ENCODE measurements at regions not wholly inside any gene's neighbourhood (a gene's known extent, or its start where the extent isn't known, plus 50 kb on each side); places are given as distances from the start of the nearest gene placed in this dataset.

- Histone ChIP-seq H3K9me3 (ENCODE audit: low read length) (no peaks in the 10 kb centered on the region), H3K9me2 (ENCODE audit: low read depth, low read length) (no peaks in the 10 kb centered on the region), H3K4me1 (ENCODE audit: insufficient read depth, low read length, severe bottlenecking) (no peaks in the 10 kb centered on the region), H3K9ac (ENCODE audit: low read length) (no peak overlapping the region), H3K36me3 (ENCODE audit: insufficient read depth, low read length) (no peaks in the 10 kb centered on the region), H4K20me1 (ENCODE audit: insufficient read depth, low read length) (no peaks in the 10 kb centered on the region), H3K4me2 (ENCODE audit: low read length) (no peak overlapping the region), H3K27me3 (ENCODE audit: insufficient read depth, low read length) (no peaks in the 10 kb centered on the region), H3K4me3 (ENCODE audit: low read depth, low read length, poor library complexity, severe bottlenecking) (no peak overlapping the region), H3K27ac (ENCODE audit: low read depth, low read length, poor library complexity, severe bottlenecking) (no peak overlapping the region), H2AFZ (ENCODE audit: low read length) (no peak overlapping the region), H3F3A (ENCODE audit: insufficient read depth, low read length) (no peaks in the 10 kb centered on the region), H3K79me2 (ENCODE audit: insufficient read depth, low read length) (no peaks in the 10 kb centered on the region)
- TF ChIP-seq EZH2 (IDR thresholded peaks at IDR 0.05; ENCODE audit: borderline replicate concordance, low read length) (no peak), CTCF (IDR thresholded peaks at IDR 0.05; ENCODE audit: low read length) (no peak)
Observed at GRCh38 chr15:39442898-39443297, 138.0 kb upstream of the THBS1 start.

GRCh38 chr15:39443659-39444219, 137.1 kb upstream of the THBS1 start:
- Histone ChIP-seq H3K79me2 (ENCODE audit: insufficient read depth, low read length) (no peaks in the 10 kb centered on the region), H3K4me3 (ENCODE audit: low read depth, low read length, poor library complexity, severe bottlenecking) (no peak overlapping the region), H3K9me3 (ENCODE audit: low read length) (no peaks in the 10 kb centered on the region), H3K9ac (ENCODE audit: low read length) (no peak overlapping the region), H3K36me3 (ENCODE audit: insufficient read depth, low read length) (no peaks in the 10 kb centered on the region), H3F3A (ENCODE audit: insufficient read depth, low read length) (no peaks in the 10 kb centered on the region), H3K9me2 (ENCODE audit: low read depth, low read length) (no peaks in the 10 kb centered on the region), H2AFZ (ENCODE audit: low read length) (no peak overlapping the region), H4K20me1 (ENCODE audit: insufficient read depth, low read length) (no peaks in the 10 kb centered on the region), H3K4me2 (ENCODE audit: low read length) (no peak overlapping the region), H3K4me1 (ENCODE audit: insufficient read depth, low read length, severe bottlenecking) (no peaks in the 10 kb centered on the region), H3K27me3 (ENCODE audit: insufficient read depth, low read length) (no peaks in the 10 kb centered on the region), H3K27ac (ENCODE audit: low read depth, low read length, poor library complexity, severe bottlenecking) (no peak overlapping the region)
- TF ChIP-seq CTCF (IDR thresholded peaks at IDR 0.05; ENCODE audit: low read length) (no peak), EZH2 (IDR thresholded peaks at IDR 0.05; ENCODE audit: borderline replicate concordance, low read length) (no peak)

- H3K27ac ChIP-seq (ENCODE audit: low read depth, low read length, poor library complexity, severe bottlenecking): no peak overlapping the region
- TF ChIP-seq CTCF (IDR thresholded peaks at IDR 0.05; ENCODE audit: low read length) (no peak), EZH2 (IDR thresholded peaks at IDR 0.05; ENCODE audit: borderline replicate concordance, low read length) (no peak)
- no peaks in the 10 kb centered on the region for H3K4me1 ChIP-seq (ENCODE audit: insufficient read depth, low read length, severe bottlenecking)
- no peaks in the 10 kb centered on the region for H3K36me3 ChIP-seq (ENCODE audit: insufficient read depth, low read length)
- H3F3A ChIP-seq (ENCODE audit: insufficient read depth, low read length): no peaks in the 10 kb centered on the region
- H3K9me2 ChIP-seq (ENCODE audit: low read depth, low read length): no peaks in the 10 kb centered on the region
- H3K4me3 ChIP-seq (ENCODE audit: low read depth, low read length, poor library complexity, severe bottlenecking): no peak overlapping the region
- no peak overlapping the region for H3K9ac ChIP-seq (ENCODE audit: low read length)
- no peak overlapping the region for H2AFZ ChIP-seq (ENCODE audit: low read length)
- no peaks in the 10 kb centered on the region for H4K20me1 ChIP-seq (ENCODE audit: insufficient read depth, low read length)
- H3K9me3 ChIP-seq (ENCODE audit: low read length): no peaks in the 10 kb centered on the region
- no peaks in the 10 kb centered on the region for H3K79me2 ChIP-seq (ENCODE audit: insufficient read depth, low read length)
- no peaks in the 10 kb centered on the region for H3K27me3 ChIP-seq (ENCODE audit: insufficient read depth, low read length)
- H3K4me2 ChIP-seq (ENCODE audit: low read length): no peak overlapping the region
Observed at GRCh38 chr15:39444735-39445470, 136.0 kb upstream of the THBS1 start.
